CD14-positive monocyte (primary cell): ENCODE measurements at regions not wholly inside any gene's neighbourhood (a gene's known extent, or its start where the extent isn't known, plus 50 kb on each side); places are given as distances from the start of the nearest gene placed in this dataset.

Source experiments
- DNase-seq, 3 donors: peaks; one replicate each; pipeline ENCODE4 v3.0.0-alpha.2; 2011 to 2022
- H2AFZ ChIP-seq: 2 replicates; pipeline ENCODE4 v1.6.0; 2012; ENCODE audit warnings: mild to moderate bottlenecking, low read depth, low read length, inconsistent platforms; ENCODE audit not compliant: insufficient read depth, poor library complexity, severe bottlenecking
- H3K27ac ChIP-seq, 2 donors: 1 replicate in 1 of 2; 2 replicates in 1 of 2; pipeline ENCODE4 v1.5.1; 2012 to 2013; ENCODE audit warnings: low read length in 2 of 2, control low read depth in 1 of 2, inconsistent platforms in 1 of 2, low read depth in 1 of 2, mild to moderate bottlenecking in 1 of 2
- H3K27me3 ChIP-seq, 2 donors: one replicate each; pipeline versions ENCODE4 v1.6.0 to v1.6.1; 2011 to 2013; ENCODE audit warnings: low read length in 2 of 2; ENCODE audit not compliant: control insufficient read depth in 2 of 2, insufficient read depth in 2 of 2
- H3K36me3 ChIP-seq, 2 donors: replicated peaks in 1 of 2; 1 replicate in 1 of 2; 2 replicates in 1 of 2; pipeline versions ENCODE4 v1.5.1 to v1.6.1; 2012 to 2013; ENCODE audit warnings: low read length in 2 of 2, control low read depth in 1 of 2, inconsistent platforms in 1 of 2, mild to moderate bottlenecking in 1 of 2; ENCODE audit not compliant: insufficient read depth in 2 of 2, control insufficient read depth in 1 of 2
- H3K4me1 ChIP-seq, 2 donors: 1 replicate in 1 of 2; 2 replicates in 1 of 2; pipeline versions ENCODE4 v1.5.1 to v1.6.1; 2012 to 2013; ENCODE audit warnings: low read length in 2 of 2, control low read depth in 1 of 2, inconsistent platforms in 1 of 2, mild to moderate bottlenecking in 1 of 2, moderate library complexity in 1 of 2; ENCODE audit not compliant: insufficient read depth in 2 of 2, control insufficient read depth in 1 of 2
- H3K4me2 ChIP-seq: replicated peaks from 2 replicates; pipeline ENCODE3; 2012; ENCODE audit warnings: low read length, moderate library complexity, mild to moderate bottlenecking; ENCODE audit not compliant: poor library complexity, severe bottlenecking; ENCODE audit errors: extremely low read depth
- H3K4me3 ChIP-seq, 3 experiments: fragments of 200-600 bp in 1 of 3; sonication (generic) in 1 of 3; replicated peaks in 1 of 3; 1 replicate in 2 of 3; 2 replicates in 1 of 3; pipeline ENCODE4 v1.5.1; 2011 to 2013; ENCODE audit warnings: low read length in 3 of 3, mild to moderate bottlenecking in 3 of 3, control low read depth in 2 of 3, low read depth in 2 of 3, inconsistent platforms in 1 of 3, moderate library complexity in 1 of 3
- H3K79me2 ChIP-seq: 2 replicates; pipeline ENCODE4 v1.6.0; 2012; ENCODE audit warnings: mild to moderate bottlenecking, control low read depth, inconsistent platforms, low read length, moderate library complexity; ENCODE audit not compliant: insufficient read depth
- H3K9ac ChIP-seq: 2 replicates; pipeline ENCODE4 v1.6.0; 2017; ENCODE audit warnings: low read length, mild to moderate bottlenecking; ENCODE audit not compliant: insufficient read depth, poor library complexity, severe bottlenecking
- H3K9me3 ChIP-seq, 2 donors: replicated peaks in 1 of 2; 1 replicate in 1 of 2; 2 replicates in 1 of 2; pipeline versions ENCODE4 v1.5.1 to v1.6.1; 2012 to 2013; ENCODE audit warnings: low read length in 2 of 2, control low read depth in 1 of 2; ENCODE audit not compliant: control insufficient read depth in 1 of 2, insufficient read depth in 1 of 2
- H4K20me1 ChIP-seq: 2 replicates; pipeline ENCODE4 v1.6.0; 2012; ENCODE audit warnings: mild to moderate bottlenecking, low read length, control low read depth, moderate library complexity; ENCODE audit not compliant: insufficient read depth
- H3K27ac Mint-ChIP-seq, 7 donors: one replicate each; pipeline ENCODE4 v1.8.0; 2020; ENCODE audit warnings: mild to moderate bottlenecking in 7 of 7, mixed read lengths in 7 of 7, moderate library complexity in 6 of 7, inconsistent platforms in 2 of 7
- H3K27me3 Mint-ChIP-seq, 3 donors: one replicate each; pipeline ENCODE4 v1.8.0; 2021 to 2022; ENCODE audit warnings: low read depth in 3 of 3, mild to moderate bottlenecking in 3 of 3, mixed read lengths in 3 of 3, moderate library complexity in 3 of 3, inconsistent platforms in 1 of 3
- H3K36me3 Mint-ChIP-seq, 2 donors: one replicate each; pipeline ENCODE4 v1.8.0; 2020; ENCODE audit warnings: mixed read lengths in 2 of 2, inconsistent platforms in 1 of 2, mild to moderate bottlenecking in 1 of 2
- H3K4me1 Mint-ChIP-seq: one replicate; pipeline ENCODE4 v1.8.0; 2020; ENCODE audit warnings: mild to moderate bottlenecking, mixed read lengths
- H3K4me3 Mint-ChIP-seq, 2 donors: one replicate each; pipeline ENCODE4 v1.8.0; 2020; ENCODE audit warnings: mild to moderate bottlenecking in 2 of 2, mixed read lengths in 2 of 2, moderate library complexity in 1 of 2
- H3K9me3 Mint-ChIP-seq, 7 donors: one replicate each; pipeline ENCODE4 v1.8.0; 2020 to 2022; ENCODE audit warnings: mixed read lengths in 7 of 7, mild to moderate bottlenecking in 6 of 7, moderate library complexity in 6 of 7, inconsistent platforms in 2 of 7
- WGBS: methylation state at CpG from one replicate; pipeline ENCODE4 v1.1.5; 2013; ENCODE audit warnings: missing lambda C conversion rate; ENCODE audit not compliant: insufficient coverage; 5-methylcytosine and 5-hydroxymethylcytosine counted together
- intact Hi-C, 2 donors: fragments of 100-400 bp; cut with micrococcal nuclease; formaldehyde crosslinking; loops; one replicate each; pipeline versions ENCODE4 v1.15.0 to v1.15.1; 2023
- TF ChIP-seq, protein P1 (sequence below): fragments of 200-600 bp; IDR thresholded peaks from one replicate; pipeline ENCODE4 v1.8.0; 2022; ENCODE audit warnings: antibody characterized with exemption, mild to moderate bottlenecking

DNA sequence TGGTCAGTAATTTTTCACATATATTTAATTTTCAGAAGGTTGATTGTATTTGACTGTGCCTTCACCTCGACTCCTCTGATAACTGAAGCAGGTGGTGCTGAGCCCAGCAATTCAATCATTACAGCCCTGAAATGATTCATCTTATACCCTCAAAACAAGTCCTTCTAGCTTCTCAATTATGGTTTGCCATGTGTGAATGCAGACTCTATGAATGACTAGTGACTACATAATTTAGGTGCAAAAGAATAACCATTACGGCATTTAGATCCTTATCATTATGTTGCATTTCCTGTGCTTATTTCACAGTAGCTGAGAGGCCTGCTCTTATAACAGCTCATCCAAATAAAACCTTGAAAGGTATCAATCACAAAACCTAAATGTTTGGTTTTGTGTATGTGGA lies 54.0 kb upstream of the COL11A1 start:
- no peaks in the 10 kb centered on the region for H3K36me3 Mint-ChIP-seq
- no peaks in the 10 kb centered on the region for H3K27me3 Mint-ChIP-seq
- no peaks in the 10 kb centered on the region for H3K4me1 Mint-ChIP-seq
- TF ChIP-seq, protein P1, sequence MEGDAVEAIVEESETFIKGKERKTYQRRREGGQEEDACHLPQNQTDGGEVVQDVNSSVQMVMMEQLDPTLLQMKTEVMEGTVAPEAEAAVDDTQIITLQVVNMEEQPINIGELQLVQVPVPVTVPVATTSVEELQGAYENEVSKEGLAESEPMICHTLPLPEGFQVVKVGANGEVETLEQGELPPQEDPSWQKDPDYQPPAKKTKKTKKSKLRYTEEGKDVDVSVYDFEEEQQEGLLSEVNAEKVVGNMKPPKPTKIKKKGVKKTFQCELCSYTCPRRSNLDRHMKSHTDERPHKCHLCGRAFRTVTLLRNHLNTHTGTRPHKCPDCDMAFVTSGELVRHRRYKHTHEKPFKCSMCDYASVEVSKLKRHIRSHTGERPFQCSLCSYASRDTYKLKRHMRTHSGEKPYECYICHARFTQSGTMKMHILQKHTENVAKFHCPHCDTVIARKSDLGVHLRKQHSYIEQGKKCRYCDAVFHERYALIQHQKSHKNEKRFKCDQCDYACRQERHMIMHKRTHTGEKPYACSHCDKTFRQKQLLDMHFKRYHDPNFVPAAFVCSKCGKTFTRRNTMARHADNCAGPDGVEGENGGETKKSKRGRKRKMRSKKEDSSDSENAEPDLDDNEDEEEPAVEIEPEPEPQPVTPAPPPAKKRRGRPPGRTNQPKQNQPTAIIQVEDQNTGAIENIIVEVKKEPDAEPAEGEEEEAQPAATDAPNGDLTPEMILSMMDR: no peak
- Histone ChIP-seq H3K4me1 (no peaks in the 10 kb centered on the region), H3K79me2 (no peaks in the 10 kb centered on the region), H3K9me3 (no peaks in the 10 kb centered on the region), H4K20me1 (no peaks in the 10 kb centered on the region), H3K9ac (no peak overlapping the region), H3K36me3 (no peaks in the 10 kb centered on the region), H3K4me3 (no peak overlapping the region), H3K27ac (no peak overlapping the region), H2AFZ (no peak overlapping the region), H3K4me2 (no peak overlapping the region), H3K27me3 (no peaks in the 10 kb centered on the region)
- H3K9me3 Mint-ChIP-seq: peaks cover 0 to 11% (median 3%) of the 10 kb centered on the region in 7 donors
- no peak for DNase-seq
- H3K4me3 Mint-ChIP-seq: no peak overlapping the region
- H3K27ac Mint-ChIP-seq: no peak overlapping the region
- no CpG with 5 or more reads among the region's 2 CpGs for WGBS
- intact Hi-C loops: no loop called here

DNA sequence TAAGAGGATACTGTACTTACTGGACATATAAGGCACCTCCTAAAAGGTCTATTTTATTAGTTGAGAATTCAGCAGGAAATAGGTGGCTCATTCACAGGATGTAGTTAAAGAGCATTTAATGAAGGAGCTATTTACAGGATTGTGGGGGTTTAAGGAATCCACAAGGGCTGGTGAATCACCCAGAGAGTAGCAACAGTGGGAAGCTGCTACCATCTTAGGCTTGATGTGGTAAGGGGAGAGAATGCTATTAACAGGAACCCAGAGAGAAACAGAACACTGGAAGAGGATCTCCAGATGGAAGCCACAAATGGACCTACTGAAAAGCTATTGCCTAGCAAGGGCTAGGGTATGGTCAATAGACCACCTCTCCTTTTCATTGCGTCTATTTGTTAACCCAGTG lies 52.0 kb upstream of the COL11A1 start:
- Histone ChIP-seq H3K4me1 (no peaks in the 10 kb centered on the region), H3K27ac (no peak overlapping the region), H3K4me2 (no peak overlapping the region), H3K36me3 (no peaks in the 10 kb centered on the region), H3K9me3 (peaks cover 0 to 3% of the 10 kb centered on the region in 2 donors), H3K4me3 (no peak overlapping the region), H3K27me3 (no peaks in the 10 kb centered on the region), H2AFZ (no peak overlapping the region), H3K79me2 (no peaks in the 10 kb centered on the region), H3K9ac (no peak overlapping the region), H4K20me1 (no peaks in the 10 kb centered on the region)
- no peaks in the 10 kb centered on the region for H3K36me3 Mint-ChIP-seq
- H3K4me1 Mint-ChIP-seq: no peaks in the 10 kb centered on the region
- TF ChIP-seq, protein P1: no peak
- intact Hi-C loops: no loop called here
- peaks cover 0 to 6% (median 2%) of the 10 kb centered on the region in 7 donors for H3K9me3 Mint-ChIP-seq
- H3K4me3 Mint-ChIP-seq: no peak overlapping the region
- no CpG with 5 or more reads among the region's 1 CpG for WGBS
- peaks cover 0 to 3% (median 0%) of the 10 kb centered on the region in 3 donors for H3K27me3 Mint-ChIP-seq
- DNase-seq: no peak
- H3K27ac Mint-ChIP-seq: no peak overlapping the region
